ENCODE measurements at regions not wholly inside any gene's neighbourhood (a gene's known extent, or its start where the extent isn't known, plus 50 kb on each side); places are given as distances from the start of the nearest gene placed in this dataset.

DNA sequence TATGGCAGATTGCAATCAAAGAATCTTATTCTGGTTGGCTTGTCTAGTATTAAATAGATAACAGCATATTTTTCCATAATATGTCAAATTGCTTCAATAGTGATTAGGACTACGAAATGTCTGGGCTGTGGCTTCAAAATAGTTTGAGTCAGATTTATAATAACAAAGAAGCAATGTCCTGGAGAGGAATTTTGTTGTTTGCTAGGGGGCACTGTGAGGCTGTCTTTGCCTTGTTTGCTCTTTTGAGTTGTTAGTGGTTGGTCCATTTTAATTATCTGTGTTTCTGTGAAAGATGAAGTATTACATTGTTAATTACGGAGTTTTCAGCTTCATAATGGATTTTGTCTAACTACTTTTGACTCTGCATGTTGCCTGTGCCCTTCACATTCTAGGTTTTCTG lies 713.6 kb downstream of the TLE4 start:
- no peak for TF ChIP-seq NFYB (CRISPR knock-in tag; IDR thresholded peaks at IDR 0.05)
- no peak for TF ChIP-seq TRIM24 (CRISPR knock-in tag; IDR thresholded peaks at IDR 0.05)
- no peak for TF ChIP-seq MXI1 (IDR thresholded peaks at IDR 0.05; ENCODE audit: borderline replicate concordance, low read depth, low read length)
- TF ChIP-seq, protein P1, sequence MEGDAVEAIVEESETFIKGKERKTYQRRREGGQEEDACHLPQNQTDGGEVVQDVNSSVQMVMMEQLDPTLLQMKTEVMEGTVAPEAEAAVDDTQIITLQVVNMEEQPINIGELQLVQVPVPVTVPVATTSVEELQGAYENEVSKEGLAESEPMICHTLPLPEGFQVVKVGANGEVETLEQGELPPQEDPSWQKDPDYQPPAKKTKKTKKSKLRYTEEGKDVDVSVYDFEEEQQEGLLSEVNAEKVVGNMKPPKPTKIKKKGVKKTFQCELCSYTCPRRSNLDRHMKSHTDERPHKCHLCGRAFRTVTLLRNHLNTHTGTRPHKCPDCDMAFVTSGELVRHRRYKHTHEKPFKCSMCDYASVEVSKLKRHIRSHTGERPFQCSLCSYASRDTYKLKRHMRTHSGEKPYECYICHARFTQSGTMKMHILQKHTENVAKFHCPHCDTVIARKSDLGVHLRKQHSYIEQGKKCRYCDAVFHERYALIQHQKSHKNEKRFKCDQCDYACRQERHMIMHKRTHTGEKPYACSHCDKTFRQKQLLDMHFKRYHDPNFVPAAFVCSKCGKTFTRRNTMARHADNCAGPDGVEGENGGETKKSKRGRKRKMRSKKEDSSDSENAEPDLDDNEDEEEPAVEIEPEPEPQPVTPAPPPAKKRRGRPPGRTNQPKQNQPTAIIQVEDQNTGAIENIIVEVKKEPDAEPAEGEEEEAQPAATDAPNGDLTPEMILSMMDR (CRISPR knock-in tag; IDR thresholded peaks at IDR 0.05) = no peak
